ENCODE measurements at regions not wholly inside any gene's neighbourhood (a gene's known extent, or its start where the extent isn't known, plus 50 kb on each side); places are given as distances from the start of the nearest gene placed in this dataset.

DNA sequence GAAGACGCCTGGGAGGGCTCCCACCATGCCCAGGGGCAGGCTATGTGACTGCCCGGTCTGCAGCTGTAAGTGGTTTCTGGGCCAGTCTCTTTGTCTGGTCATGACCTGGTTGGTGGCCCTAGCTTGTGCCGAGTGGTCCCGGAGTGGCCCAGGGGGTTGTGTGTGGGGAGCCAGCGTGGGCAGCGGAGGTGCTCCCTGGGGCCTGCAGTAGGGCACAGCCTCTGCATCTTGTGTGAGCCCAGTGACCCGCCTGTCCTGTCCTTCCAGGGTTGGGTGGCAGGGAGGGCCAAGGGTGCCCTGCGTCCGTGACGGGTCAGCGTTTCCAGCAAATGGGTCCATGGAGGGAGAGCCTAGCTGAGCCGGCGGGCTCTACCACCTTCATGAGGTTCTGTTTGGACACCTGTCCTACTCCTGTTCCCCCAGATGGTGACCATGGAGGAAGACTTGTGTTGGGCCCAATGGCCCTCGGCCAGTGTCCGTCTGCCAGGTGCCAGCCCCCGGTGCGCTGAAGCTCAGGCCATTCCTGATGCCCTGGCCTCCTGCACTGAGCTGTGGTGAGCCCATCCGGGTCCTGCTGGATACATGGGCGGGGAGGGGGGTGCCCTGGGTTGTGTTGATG lies 215.4 kb downstream of the SNRPN start:
- CTCF ChIA-PET, result no interaction called here
- no peak overlapping the region for H3K14ac ChIP-seq (replicated peaks; ENCODE audit: low read depth, low read length)

More for the DNA sequence above, 215.4 kb downstream of the SNRPN start:
- no peak overlapping the region for H2AK5ac ChIP-seq (ENCODE audit: low read depth, low read length)
- H3K4me3 ChIP-seq (ENCODE audit: insufficient read depth, low read depth, low read length), result no peak overlapping the region
- dilution Hi-C loops (cut with HindIII; ENCODE audit: low sequenced_read_pairs, unreplicated experiment) (no loop called here), in situ Hi-C loops (cut with MboI; ENCODE audit: low sequenced_read_pairs) (loop anchor here (25.0 kb wide), 1 partner anchor 1092 kb away; no protein-coding TSS in a partner anchor), intact Hi-C loops (cut with micrococcal nuclease) (no loop called here)
- H3K27me3 ChIP-seq (ENCODE audit: control insufficient read depth, insufficient read depth, low read length), result no peaks in the 10 kb centered on the region
- H3K9ac ChIP-seq (ENCODE audit: low read depth, low read length), result no peak overlapping the region
- no peak overlapping the region for H2BK20ac ChIP-seq (ENCODE audit: low read depth, low read length)
- H2BK120ac ChIP-seq (ENCODE audit: low read depth, low read length), result no peak overlapping the region
- BruUV-seq (replicated peaks), result no TSS peak
- no peak overlapping the region for H3K56ac ChIP-seq (ENCODE audit: extremely low read depth, insufficient read depth, low read length)
- H3K23ac ChIP-seq (ENCODE audit: low read depth, low read length), result no peak overlapping the region
- ATAC-seq (ENCODE audit: low read depth) (no peak), DNase-seq (no peak)
- H2AK9ac ChIP-seq (replicated peaks; ENCODE audit: low read depth, low read length, poor library complexity), result no peak overlapping the region
- H2BK5ac ChIP-seq (ENCODE audit: low read depth, low read length, poor library complexity, severe bottlenecking), result no peak overlapping the region
- TF ChIP-seq RFX5 (IDR thresholded peaks at IDR 0.05; ENCODE audit: low read depth, low read length), result no peak
- TF ChIP-seq, protein P1, sequence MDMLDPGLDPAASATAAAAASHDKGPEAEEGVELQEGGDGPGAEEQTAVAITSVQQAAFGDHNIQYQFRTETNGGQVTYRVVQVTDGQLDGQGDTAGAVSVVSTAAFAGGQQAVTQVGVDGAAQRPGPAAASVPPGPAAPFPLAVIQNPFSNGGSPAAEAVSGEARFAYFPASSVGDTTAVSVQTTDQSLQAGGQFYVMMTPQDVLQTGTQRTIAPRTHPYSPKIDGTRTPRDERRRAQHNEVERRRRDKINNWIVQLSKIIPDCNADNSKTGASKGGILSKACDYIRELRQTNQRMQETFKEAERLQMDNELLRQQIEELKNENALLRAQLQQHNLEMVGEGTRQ (IDR thresholded peaks at IDR 0.05; ENCODE audit: low read depth, low read length), result no peak
- TF ChIP-seq MAZ (IDR thresholded peaks at IDR 0.05; ENCODE audit: borderline replicate concordance, low read depth, low read length), result no peak
- no peak for TF ChIP-seq POLR2A (IDR thresholded peaks at IDR 0.05; ENCODE audit: low read depth, low read length)
- no peak for TF ChIP-seq ELK1 (IDR thresholded peaks at IDR 0.05; ENCODE audit: borderline replicate concordance, low read depth, low read length)
- no peak for TF ChIP-seq BHLHE40 (IDR thresholded peaks at IDR 0.05; ENCODE audit: low read depth, low read length)
- TF ChIP-seq CEBPB (IDR thresholded peaks at IDR 0.05; ENCODE audit: low read depth, low read length), result no peak
- no peak for TF ChIP-seq CHD1 (IDR thresholded peaks at IDR 0.05; ENCODE audit: low read depth, low read length)
- no peak for TF ChIP-seq MXI1 (IDR thresholded peaks at IDR 0.05; ENCODE audit: borderline replicate concordance, low read depth, low read length)
- TF ChIP-seq FOS (IDR thresholded peaks at IDR 0.05; ENCODE audit: low read depth, low read length), result no peak
- TF ChIP-seq NFE2L2 (IDR thresholded peaks at IDR 0.05; ENCODE audit: low read depth, low read length), result no peak
- TF ChIP-seq, protein P2, sequence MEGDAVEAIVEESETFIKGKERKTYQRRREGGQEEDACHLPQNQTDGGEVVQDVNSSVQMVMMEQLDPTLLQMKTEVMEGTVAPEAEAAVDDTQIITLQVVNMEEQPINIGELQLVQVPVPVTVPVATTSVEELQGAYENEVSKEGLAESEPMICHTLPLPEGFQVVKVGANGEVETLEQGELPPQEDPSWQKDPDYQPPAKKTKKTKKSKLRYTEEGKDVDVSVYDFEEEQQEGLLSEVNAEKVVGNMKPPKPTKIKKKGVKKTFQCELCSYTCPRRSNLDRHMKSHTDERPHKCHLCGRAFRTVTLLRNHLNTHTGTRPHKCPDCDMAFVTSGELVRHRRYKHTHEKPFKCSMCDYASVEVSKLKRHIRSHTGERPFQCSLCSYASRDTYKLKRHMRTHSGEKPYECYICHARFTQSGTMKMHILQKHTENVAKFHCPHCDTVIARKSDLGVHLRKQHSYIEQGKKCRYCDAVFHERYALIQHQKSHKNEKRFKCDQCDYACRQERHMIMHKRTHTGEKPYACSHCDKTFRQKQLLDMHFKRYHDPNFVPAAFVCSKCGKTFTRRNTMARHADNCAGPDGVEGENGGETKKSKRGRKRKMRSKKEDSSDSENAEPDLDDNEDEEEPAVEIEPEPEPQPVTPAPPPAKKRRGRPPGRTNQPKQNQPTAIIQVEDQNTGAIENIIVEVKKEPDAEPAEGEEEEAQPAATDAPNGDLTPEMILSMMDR (conservative IDR thresholded peaks at IDR 0.05; ENCODE audit: low read depth, low read length), result no peak
- TF ChIP-seq SMC3 (IDR thresholded peaks at IDR 0.05; ENCODE audit: low read depth, low read length), result no peak
- no peak for TF ChIP-seq MAFK (IDR thresholded peaks at IDR 0.05; ENCODE audit: low read depth, low read length)
- TF ChIP-seq RAD21 (IDR thresholded peaks at IDR 0.05; ENCODE audit: low read length), result no peak
- no peak for TF ChIP-seq RCOR1 (IDR thresholded peaks at IDR 0.05; ENCODE audit: insufficient replicate concordance, low read length)
- no peaks in the 10 kb centered on the region for H4K20me1 ChIP-seq (ENCODE audit: insufficient read depth, low read length)
- H3K27ac ChIP-seq (ENCODE audit: insufficient read depth, low read length), result no peak overlapping the region
- 92% methylated on average over 5 of the region's 19 CpGs; no CpG with 5 or more reads in 1 of the 2 experiments for WGBS, 2 experiments (ENCODE audit: extremely low coverage in 2 of 2, insufficient read length in 1 of 2)
- H3K4me1 ChIP-seq (ENCODE audit: control insufficient read depth, insufficient read depth, low read length), result no peaks in the 10 kb centered on the region
- H2AFZ ChIP-seq (replicated peaks; ENCODE audit: low read length, poor library complexity), result no peak overlapping the region
- no peak overlapping the region for H3K18ac ChIP-seq (ENCODE audit: low read depth, low read length)
- POLR2A ChIA-PET (ENCODE audit: unreplicated experiment), result no interaction called here
- no peak overlapping the region for H2BK15ac ChIP-seq (ENCODE audit: low read depth, low read length)
- H3K36me3 ChIP-seq (ENCODE audit: control insufficient read depth, insufficient read depth, low read length), result no peaks in the 10 kb centered on the region
- no peak overlapping the region for H4K5ac ChIP-seq (ENCODE audit: low read depth, low read length)
- H3K4me2 ChIP-seq (ENCODE audit: low read depth, low read length), result no peak overlapping the region
- no peaks in the 10 kb centered on the region for H3K9me1 ChIP-seq (ENCODE audit: insufficient read depth, low read length)
- H3K79me1 ChIP-seq (ENCODE audit: low read depth in 1 of 2, low read length in 2 of 2), result no peaks in the 10 kb centered on the region
- H3K9me3 ChIP-seq (ENCODE audit: control insufficient read depth, insufficient read depth, low read length), result peaks cover 37% of the 10 kb centered on the region
- H4K8ac ChIP-seq (ENCODE audit: low read depth in 2 of 2, low read length in 2 of 2), result no peak overlapping the region
- no peak overlapping the region for H4K91ac ChIP-seq (ENCODE audit: insufficient read depth, low read depth, low read length)
- no peak overlapping the region for H3K4ac ChIP-seq (ENCODE audit: low read depth, low read length)
